GM23248 (cell line): ENCODE measurements at regions not wholly inside any gene's neighbourhood (a gene's known extent, or its start where the extent isn't known, plus 50 kb on each side); places are given as distances from the start of the nearest gene placed in this dataset.

Experiments used
- EZH2 ChIP-seq: fragments of 200-600 bp; sonication (generic); IDR thresholded peaks from 2 replicates; pipeline ENCODE4 v1.6.1; 2018; ENCODE audit warnings: antibody characterized with exemption, mild to moderate bottlenecking; ENCODE audit not compliant: insufficient read depth, poor library complexity, severe bottlenecking
- EZH2phosphoT487 ChIP-seq: fragments of 200-600 bp; sonication (generic); IDR thresholded peaks from 2 replicates; pipeline ENCODE4 v1.6.1; 2018; ENCODE audit warnings: antibody characterized with exemption, moderate library complexity, mild to moderate bottlenecking, low read depth; ENCODE audit not compliant: insufficient read depth

DNA sequence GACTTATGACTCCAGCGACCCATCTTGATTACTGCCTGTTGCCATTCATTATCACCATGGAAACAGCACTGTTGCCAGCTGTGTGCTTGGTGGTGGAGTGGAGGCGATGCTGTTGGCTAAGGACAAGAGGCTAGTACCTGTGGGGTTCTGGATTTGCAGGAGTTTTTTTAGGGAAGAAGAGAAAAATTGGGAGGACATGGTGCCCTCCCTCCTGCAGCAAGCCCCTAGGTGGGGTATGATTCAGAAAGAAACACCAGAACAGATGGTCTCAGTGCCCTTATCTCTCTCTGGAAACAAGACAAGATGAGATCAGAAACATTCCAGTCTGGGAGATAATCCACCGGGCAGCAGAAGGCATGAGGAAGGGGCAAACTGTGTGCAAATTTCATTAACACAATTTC, 87.8 kb upstream of the TLR4 start:
- TF ChIP-seq EZH2 (no peak), EZH2phosphoT487 (no peak)
